NCI-H2171 (cell line): ENCODE measurements at regions not wholly inside any gene's neighbourhood (a gene's known extent, or its start where the extent isn't known, plus 50 kb on each side); places are given as distances from the start of the nearest gene placed in this dataset.
"Not testable (repeated sequence)": the region's sequence is repeated elsewhere in the genome, so short reads cannot be mapped to it uniquely, and the experiment has no call there.

Experiments used
- DNase-seq: peaks from one replicate; lab custom pipeline; 2025; lab: John Stamatoyannopoulos, UW

GRCh38 chr1:101185421-101185820, 51.4 kb upstream of the S1PR1 start:
- DNase-seq = no peak

- no peak for DNase-seq
Observed at GRCh38 chr1:101183388-101183699, 53.5 kb upstream of the S1PR1 start.

GRCh38 chr1:101182627-101183387, 54.0 kb upstream of the S1PR1 start:
- DNase-seq = no peak

- DNase-seq = no peak
Observed at GRCh38 chr1:101181930-101182329, 54.9 kb upstream of the S1PR1 start.

GRCh38 chr1:101178688-101179491, 57.9 kb upstream of the S1PR1 start:
- no peak for DNase-seq

- DNase-seq = no peak
Observed at GRCh38 chr1:101178341-101178687, 58.5 kb upstream of the S1PR1 start.

GRCh38 chr1:101175886-101176285, 60.9 kb upstream of the S1PR1 start:
- DNase-seq = no peak

- DNase-seq = no peak
Observed at GRCh38 chr1:101175466-101175865, 61.4 kb upstream of the S1PR1 start.

GRCh38 chr1:101174722-101175121, 62.1 kb upstream of the S1PR1 start:
- no peak for DNase-seq

- not testable (repeated sequence) for DNase-seq
Observed at GRCh38 chr1:101174298-101174697, 62.5 kb upstream of the S1PR1 start.

- no peak for DNase-seq
Observed at GRCh38 chr1:101170506-101171050, 66.2 kb upstream of the S1PR1 start.

GRCh38 chr1:101167891-101168290, 68.9 kb upstream of the S1PR1 start:
- DNase-seq = no peak

GRCh38 chr1:101166583-101167120, 70.2 kb upstream of the S1PR1 start:
- DNase-seq = no peak

- DNase-seq = no peak
Observed at GRCh38 chr1:101165954-101166353, 70.9 kb upstream of the S1PR1 start.

GRCh38 chr1:101165532-101165931, 71.3 kb upstream of the S1PR1 start:
- no peak for DNase-seq

- no peak for DNase-seq
Observed at GRCh38 chr1:101164776-101165175, 72.0 kb upstream of the S1PR1 start.

- no peak for DNase-seq
Observed at GRCh38 chr1:101162736-101163735, 73.8 kb upstream of the S1PR1 start.

GRCh38 chr1:101162300-101162699, 74.5 kb upstream of the S1PR1 start:
- DNase-seq = no peak

- DNase-seq = no peak
Observed at GRCh38 chr1:101161619-101162018, 75.2 kb upstream of the S1PR1 start.

GRCh38 chr1:101158424-101158823, 78.4 kb upstream of the S1PR1 start:
- DNase-seq = no peak

GRCh38 chr1:101154547-101154946, 82.3 kb upstream of the S1PR1 start:
- no peak for DNase-seq

- no peak for DNase-seq
Observed at GRCh38 chr1:101153692-101154091, 83.1 kb upstream of the S1PR1 start.
